ENCODE measurements at regions not wholly inside any gene's neighbourhood (a gene's known extent, or its start where the extent isn't known, plus 50 kb on each side); places are given as distances from the start of the nearest gene placed in this dataset.

DNA sequence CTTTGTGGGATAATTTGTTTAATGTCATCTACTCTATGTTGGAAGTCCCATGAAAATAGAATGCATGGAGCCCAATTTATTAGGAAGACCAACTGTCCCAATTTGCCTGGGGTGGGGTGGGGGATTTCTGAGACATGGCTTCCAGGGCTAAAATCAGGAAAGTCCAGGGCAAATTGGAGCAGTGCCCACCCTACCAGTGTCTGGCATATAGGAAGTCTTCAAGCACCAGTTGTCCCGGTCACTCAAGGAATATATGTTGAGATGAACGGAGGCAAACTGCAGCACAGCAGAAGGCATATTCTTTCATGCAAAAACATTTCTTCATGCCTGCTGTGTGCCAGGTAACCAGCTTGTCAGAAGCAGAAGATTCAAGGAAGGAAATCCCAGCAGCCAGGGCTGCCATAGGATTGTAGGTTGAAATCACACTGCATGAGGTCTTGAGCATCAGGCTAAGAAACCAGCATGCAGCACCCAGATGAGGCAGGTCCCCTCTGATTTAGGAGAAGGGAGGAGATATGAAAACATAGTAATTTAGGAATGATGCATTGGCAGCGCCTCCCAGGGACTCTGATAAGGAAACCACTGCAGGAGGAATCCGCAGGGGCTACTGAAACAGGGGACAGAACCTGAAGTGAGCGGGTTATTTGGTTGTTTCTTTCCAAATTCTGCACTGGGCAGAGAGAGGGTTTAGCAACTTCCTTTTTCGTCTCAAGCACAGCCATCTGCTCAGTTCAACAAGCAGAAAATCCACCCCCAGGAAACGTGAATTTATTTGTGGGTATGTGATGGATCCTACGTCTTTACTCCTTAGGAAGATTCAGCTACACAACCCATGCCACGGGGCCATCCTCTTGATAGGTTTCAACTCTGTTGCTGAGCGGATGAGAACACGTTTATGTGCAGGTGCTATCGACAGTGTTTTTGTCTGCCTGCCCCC lies 112.6 kb upstream of the CPEB4 start:
- TF ChIP-seq SPI1 (IDR thresholded peaks at IDR 0.05; ENCODE audit: low read depth, low read length) = no peak
- TF ChIP-seq POLR2AphosphoS5 (IDR thresholded peaks at IDR 0.05; ENCODE audit: low read depth, low read length) = no peak
- TF ChIP-seq TAF1 (IDR thresholded peaks at IDR 0.05; ENCODE audit: low read depth, low read length) = no peak
- TF ChIP-seq POLR2A (IDR thresholded peaks at IDR 0.05; ENCODE audit: low read depth, low read length) = no peak
- no peak for TF ChIP-seq POU2F2 (IDR thresholded peaks at IDR 0.05; ENCODE audit: low read depth, low read length)
- TF ChIP-seq PAX5 (IDR thresholded peaks at IDR 0.05; ENCODE audit: insufficient read depth, low read length, severe bottlenecking) = no peak
- DNase-seq (ENCODE audit: insufficient read length, low spot score) = no peak
- no peak for FAIRE-seq

DNA sequence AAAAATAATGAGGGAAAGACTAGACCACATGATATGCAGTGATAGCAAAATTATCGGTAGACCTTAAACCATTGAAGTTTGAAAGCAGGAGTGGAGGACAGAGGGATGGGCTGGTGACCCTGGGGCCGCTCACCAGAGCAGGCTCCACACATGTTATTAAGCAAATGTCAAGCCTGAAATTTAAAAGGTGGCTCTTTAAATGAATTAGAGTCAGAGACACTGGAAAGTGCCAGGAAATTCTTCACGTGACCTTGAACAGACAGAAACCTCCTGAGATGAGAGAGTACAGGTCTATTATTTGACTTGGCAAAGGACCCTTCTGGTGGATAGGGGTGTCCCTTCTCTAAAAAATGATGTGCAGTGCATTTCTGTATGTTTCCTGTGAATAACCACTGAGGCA lies 111.0 kb upstream of the CPEB4 start:
- FAIRE-seq (no peak), DNase-seq (ENCODE audit: insufficient read length, low spot score) (no peak)
- TF ChIP-seq PAX5 (IDR thresholded peaks at IDR 0.05; ENCODE audit: insufficient read depth, low read length, severe bottlenecking) = no peak
- TF ChIP-seq POLR2A (IDR thresholded peaks at IDR 0.05; ENCODE audit: low read depth, low read length) = no peak
- TF ChIP-seq TAF1 (IDR thresholded peaks at IDR 0.05; ENCODE audit: low read depth, low read length) = no peak
- TF ChIP-seq POU2F2 (IDR thresholded peaks at IDR 0.05; ENCODE audit: low read depth, low read length) = no peak
- TF ChIP-seq POLR2AphosphoS5 (IDR thresholded peaks at IDR 0.05; ENCODE audit: low read depth, low read length) = no peak
- TF ChIP-seq SPI1 (IDR thresholded peaks at IDR 0.05; ENCODE audit: low read depth, low read length) = no peak

DNA sequence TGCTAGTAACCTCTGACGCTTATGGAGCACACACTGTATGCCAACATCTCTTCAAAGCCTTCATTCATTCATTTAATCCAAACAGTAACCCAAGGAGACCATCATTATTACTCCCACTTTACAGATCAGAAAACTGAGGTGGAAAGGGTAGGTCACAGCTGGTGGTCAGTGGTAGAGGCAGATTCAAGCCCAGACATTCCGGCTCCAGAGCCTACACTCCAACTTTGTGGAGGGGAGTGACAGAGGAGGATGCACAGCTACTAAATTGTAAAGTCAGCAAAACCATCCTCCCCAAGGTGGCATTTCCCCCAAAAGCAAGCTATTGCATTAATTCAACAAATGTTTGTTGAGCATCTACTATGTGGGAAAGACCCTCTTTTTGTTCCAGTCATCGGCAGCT lies 110.5 kb upstream of the CPEB4 start:
- DNase-seq (ENCODE audit: insufficient read length, low spot score) (no peak), FAIRE-seq (no peak)
- TF ChIP-seq TAF1 (IDR thresholded peaks at IDR 0.05; ENCODE audit: low read depth, low read length) (no peak), POU2F2 (IDR thresholded peaks at IDR 0.05; ENCODE audit: low read depth, low read length) (no peak), POLR2A (IDR thresholded peaks at IDR 0.05; ENCODE audit: low read depth, low read length) (no peak), PAX5 (IDR thresholded peaks at IDR 0.05; ENCODE audit: insufficient read depth, low read length, severe bottlenecking) (no peak), POLR2AphosphoS5 (IDR thresholded peaks at IDR 0.05; ENCODE audit: low read depth, low read length) (no peak), SPI1 (IDR thresholded peaks at IDR 0.05; ENCODE audit: low read depth, low read length) (no peak)

DNA sequence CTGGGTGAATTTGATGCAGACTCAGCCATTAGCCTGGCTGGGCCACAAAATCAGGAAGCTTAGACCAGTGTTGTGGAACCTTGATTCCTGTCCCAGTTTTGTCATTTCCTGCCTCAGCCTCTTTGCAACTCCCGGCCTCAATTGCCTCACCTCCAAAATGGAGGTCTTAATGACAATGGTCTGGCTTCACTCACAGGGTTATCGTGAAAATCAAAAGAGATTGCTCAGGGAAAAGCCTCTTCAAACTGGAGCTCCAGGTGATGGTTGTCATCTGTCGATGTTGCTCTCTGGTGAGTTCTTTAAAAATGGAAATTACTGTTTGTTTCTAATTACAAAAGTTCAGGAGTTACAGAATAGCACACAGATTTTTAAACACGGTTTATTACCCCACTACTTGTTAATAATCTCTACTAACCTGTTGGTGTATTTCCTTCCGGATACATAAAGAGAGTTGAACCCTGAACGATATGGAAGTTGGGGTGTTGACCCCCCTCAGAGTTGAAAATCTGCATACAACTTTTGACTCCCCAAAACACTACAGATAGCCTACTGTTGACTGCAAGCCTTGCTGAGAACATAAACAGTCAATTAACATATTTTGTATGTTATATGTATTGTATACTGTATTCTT lies 109.9 kb upstream of the CPEB4 start:
- TF ChIP-seq POU2F2 (IDR thresholded peaks at IDR 0.05; ENCODE audit: low read depth, low read length) = no peak
- no peak for TF ChIP-seq PAX5 (IDR thresholded peaks at IDR 0.05; ENCODE audit: insufficient read depth, low read length, severe bottlenecking)
- no peak for TF ChIP-seq SPI1 (IDR thresholded peaks at IDR 0.05; ENCODE audit: low read depth, low read length)
- TF ChIP-seq POLR2AphosphoS5 (IDR thresholded peaks at IDR 0.05; ENCODE audit: low read depth, low read length) = no peak
- no peak for TF ChIP-seq POLR2A (IDR thresholded peaks at IDR 0.05; ENCODE audit: low read depth, low read length)
- TF ChIP-seq TAF1 (IDR thresholded peaks at IDR 0.05; ENCODE audit: low read depth, low read length) = no peak
- DNase-seq (ENCODE audit: insufficient read length, low spot score) (no peak), FAIRE-seq (no peak)

DNA sequence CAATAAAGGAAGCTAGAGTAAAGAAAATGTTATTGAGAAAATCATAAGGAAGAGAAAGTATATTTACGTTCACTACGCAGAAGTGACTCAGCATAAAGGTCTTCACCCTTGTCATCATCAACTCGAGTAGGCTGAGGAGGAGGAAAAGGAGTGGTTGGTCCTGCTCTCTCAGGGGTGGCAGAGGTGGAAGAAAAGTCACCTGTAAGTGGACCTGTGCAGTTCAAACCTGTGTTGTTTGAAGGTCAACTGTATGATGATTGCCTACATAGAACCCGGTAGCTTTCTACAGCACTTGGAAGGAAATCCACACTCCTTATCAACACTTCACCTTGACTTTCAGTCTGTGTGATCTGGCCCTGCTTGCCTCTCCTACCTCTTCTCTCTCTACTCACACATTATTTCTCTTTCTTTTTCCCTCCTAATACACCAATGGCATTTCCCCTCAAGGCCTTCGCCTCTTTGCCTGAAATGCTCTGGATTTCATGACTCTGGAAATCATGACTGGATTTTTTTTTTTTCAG lies 109.3 kb upstream of the CPEB4 start:
- peak; percentile 66 for FAIRE-seq
- DNase-seq (ENCODE audit: insufficient read length, low spot score) = no peak
- TF ChIP-seq SPI1 (IDR thresholded peaks at IDR 0.05; ENCODE audit: low read depth, low read length) = no peak

DNA sequence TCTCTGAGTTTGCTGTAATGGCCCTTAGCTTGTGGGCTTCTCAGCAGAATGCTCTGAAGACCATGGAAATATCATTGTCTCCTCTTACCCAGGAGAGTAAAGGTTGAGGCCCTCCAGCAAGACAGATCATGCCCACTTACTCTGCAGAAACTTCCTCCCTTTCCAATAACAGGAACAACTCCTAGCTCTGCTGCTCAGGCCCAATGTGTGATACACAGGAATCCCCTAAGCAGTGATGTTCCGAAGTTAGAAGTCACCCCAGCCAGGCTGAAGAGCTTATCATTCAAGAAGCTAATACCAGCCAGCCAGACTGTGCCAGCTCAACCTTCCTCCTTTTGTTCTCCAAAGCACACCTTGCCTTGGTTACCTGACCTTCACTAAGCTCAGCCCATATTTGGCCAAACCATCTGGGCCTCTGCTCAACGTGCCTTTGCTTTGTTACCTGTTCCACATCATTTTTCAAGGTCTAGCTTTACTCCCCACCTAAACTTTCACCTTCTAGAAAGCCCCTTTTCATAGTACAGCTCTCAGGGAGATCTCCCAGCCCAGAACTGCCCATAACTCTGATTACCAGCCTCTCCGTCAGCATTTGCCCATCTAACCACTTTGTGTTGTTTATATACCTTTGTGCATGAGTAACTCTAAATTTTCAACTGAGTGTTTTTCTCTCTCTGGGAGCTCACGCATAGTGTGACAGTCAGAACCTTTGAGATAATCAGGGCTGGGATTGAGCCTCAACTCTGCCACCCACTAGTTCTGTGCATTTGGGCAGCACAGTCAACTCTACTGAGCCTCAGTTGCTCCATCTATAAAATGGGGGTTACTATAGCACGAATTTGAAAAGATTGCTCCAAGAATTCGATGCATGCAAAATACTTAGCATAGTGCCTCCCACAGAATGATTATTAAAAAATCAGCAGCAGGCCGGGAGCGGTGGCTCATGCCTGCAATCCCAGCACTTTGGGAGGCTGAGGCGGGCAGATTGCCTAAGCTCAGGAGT lies 107.6 kb upstream of the CPEB4 start:
- TF ChIP-seq PAX5 (IDR thresholded peaks at IDR 0.05; ENCODE audit: insufficient read depth, low read length, severe bottlenecking) (no peak), POU2F2 (IDR thresholded peaks at IDR 0.05; ENCODE audit: low read depth, low read length) (no peak), POLR2A (IDR thresholded peaks at IDR 0.05; ENCODE audit: low read depth, low read length) (no peak), TAF1 (IDR thresholded peaks at IDR 0.05; ENCODE audit: low read depth, low read length) (no peak), POLR2AphosphoS5 (IDR thresholded peaks at IDR 0.05; ENCODE audit: low read depth, low read length) (no peak), SPI1 (IDR thresholded peaks at IDR 0.05; ENCODE audit: low read depth, low read length) (no peak)
- no peak for DNase-seq (ENCODE audit: insufficient read length, low spot score)
- no peak for FAIRE-seq

DNA sequence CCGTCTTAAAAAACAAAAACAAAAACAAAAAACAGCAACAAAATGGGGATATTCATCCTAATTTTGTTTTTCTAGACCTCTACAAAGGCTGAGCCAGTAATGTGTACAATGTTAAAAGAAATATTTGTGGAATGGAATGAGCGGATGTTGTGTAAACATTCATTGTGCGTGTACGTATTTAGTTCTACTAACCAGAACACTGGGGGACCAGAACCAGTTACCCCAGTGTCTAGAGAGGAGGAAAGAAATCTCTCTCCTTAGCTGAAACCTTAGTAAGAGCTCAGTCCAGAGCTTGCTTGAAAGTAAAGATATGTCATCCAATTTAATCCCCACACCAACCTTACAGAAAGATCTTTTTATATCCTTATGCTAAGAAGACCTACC lies 106.7 kb upstream of the CPEB4 start:
- TF ChIP-seq POU2F2 (IDR thresholded peaks at IDR 0.05; ENCODE audit: low read depth, low read length) = no peak
- TF ChIP-seq POLR2A (IDR thresholded peaks at IDR 0.05; ENCODE audit: low read depth, low read length) = no peak
- TF ChIP-seq SPI1 (IDR thresholded peaks at IDR 0.05; ENCODE audit: low read depth, low read length) = no peak
- TF ChIP-seq PAX5 (IDR thresholded peaks at IDR 0.05; ENCODE audit: insufficient read depth, low read length, severe bottlenecking) = no peak
- no peak for TF ChIP-seq POLR2AphosphoS5 (IDR thresholded peaks at IDR 0.05; ENCODE audit: low read depth, low read length)
- TF ChIP-seq TAF1 (IDR thresholded peaks at IDR 0.05; ENCODE audit: low read depth, low read length) = no peak
- FAIRE-seq (no peak), DNase-seq (ENCODE audit: insufficient read length, low spot score) (no peak)

DNA sequence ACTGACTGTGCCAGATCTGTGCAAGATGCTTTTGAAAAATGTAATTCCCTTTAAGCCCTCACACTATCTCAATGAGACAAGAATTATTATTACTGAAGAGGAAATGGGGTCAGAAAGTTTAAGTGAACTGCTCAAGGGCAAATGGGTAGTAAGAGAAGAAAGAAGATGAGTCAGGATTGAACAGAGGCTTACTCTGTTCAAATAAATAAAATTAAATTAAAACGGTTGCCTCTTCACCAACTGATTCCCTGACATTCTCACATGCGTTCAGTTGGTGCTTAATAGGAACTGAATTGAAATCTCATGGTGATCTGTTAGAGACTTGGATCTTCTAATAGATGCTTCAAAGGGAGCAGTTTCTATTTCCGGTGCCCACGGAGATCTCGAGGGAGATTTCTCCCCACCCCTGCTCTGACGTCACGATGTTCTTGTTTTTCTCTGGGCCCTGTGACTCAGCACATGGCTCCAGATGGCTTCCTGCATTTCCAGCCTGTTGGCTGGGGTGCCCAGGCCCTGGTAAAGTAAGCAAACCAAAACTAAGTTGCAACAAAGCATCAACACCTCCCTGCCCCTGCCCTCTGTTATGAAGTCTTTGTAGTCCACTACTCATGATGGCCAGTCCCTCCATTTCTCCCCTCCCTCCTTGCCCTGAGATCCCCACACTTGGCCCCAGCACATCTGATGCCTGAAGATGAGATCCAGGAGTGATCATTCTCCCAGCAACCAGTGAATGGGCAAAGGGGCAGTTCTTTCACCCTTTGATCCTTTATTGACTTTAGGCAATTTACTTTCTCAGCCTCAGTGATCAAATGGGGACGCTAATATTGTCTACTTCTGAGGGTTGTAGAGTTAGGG lies 106.1 kb upstream of the CPEB4 start:
- DNase-seq (ENCODE audit: insufficient read length, low spot score) (no peak), FAIRE-seq (peak; percentile 51)
- TF ChIP-seq POLR2A (IDR thresholded peaks at IDR 0.05; ENCODE audit: low read depth, low read length) (no peak), SPI1 (IDR thresholded peaks at IDR 0.05; ENCODE audit: low read depth, low read length) (no peak), PAX5 (IDR thresholded peaks at IDR 0.05; ENCODE audit: insufficient read depth, low read length, severe bottlenecking) (no peak), POLR2AphosphoS5 (IDR thresholded peaks at IDR 0.05; ENCODE audit: low read depth, low read length) (no peak), TAF1 (IDR thresholded peaks at IDR 0.05; ENCODE audit: low read depth, low read length) (no peak), POU2F2 (IDR thresholded peaks at IDR 0.05; ENCODE audit: low read depth, low read length) (no peak)

Measured in GM12891 (cell line).